ENCODE measurements at regions not wholly inside any gene's neighbourhood (a gene's known extent, or its start where the extent isn't known, plus 50 kb on each side); places are given as distances from the start of the nearest gene placed in this dataset.
A peak's percentile ranks its signal among the peaks of the same experiment; 100 is the strongest.

GRCh38 chr13:70568571-70568970, 460.3 kb upstream of the KLHL1 start:
- Histone ChIP-seq H3K9me3 (ENCODE audit: insufficient read depth, low read length, severe bottlenecking) (no peaks in the 10 kb centered on the region), H2AFZ (ENCODE audit: low read depth, low read length) (no peak overlapping the region), H3K79me2 (ENCODE audit: insufficient read depth, low read length) (no peaks in the 10 kb centered on the region), H3K27ac (ENCODE audit: low read length) (no peak overlapping the region), H3K27me3 (ENCODE audit: insufficient read depth, low read length, poor library complexity) (no peaks in the 10 kb centered on the region), H3K4me2 (ENCODE audit: insufficient read depth, low read length) (no peak overlapping the region), H3K36me3 (ENCODE audit: insufficient read depth, low read length) (no peaks in the 10 kb centered on the region), H3K4me1 (ENCODE audit: insufficient read depth, low read length) (no peaks in the 10 kb centered on the region), H3K9ac (ENCODE audit: low read depth, low read length) (no peak overlapping the region), H3K4me3 (ENCODE audit: low read depth in 1 of 2, low read length in 2 of 2) (no peak overlapping the region), H4K20me1 (ENCODE audit: insufficient read depth, low read length) (no peaks in the 10 kb centered on the region)
- ATAC-seq (ENCODE audit: insufficient read depth, low read depth): 0 out of 3 replicates have a peak, but pooled peaks have one; percentile 49
- TF ChIP-seq CTCF (IDR thresholded peaks at IDR 0.05; ENCODE audit: borderline replicate concordance, extremely low read depth, low read length, poor library complexity, severe bottlenecking) (peak; percentile 79), EZH2 (IDR thresholded peaks at IDR 0.05; ENCODE audit: borderline replicate concordance, low read depth, low read length, severe bottlenecking) (no peak)
- no peak for DNase-seq

DNA sequence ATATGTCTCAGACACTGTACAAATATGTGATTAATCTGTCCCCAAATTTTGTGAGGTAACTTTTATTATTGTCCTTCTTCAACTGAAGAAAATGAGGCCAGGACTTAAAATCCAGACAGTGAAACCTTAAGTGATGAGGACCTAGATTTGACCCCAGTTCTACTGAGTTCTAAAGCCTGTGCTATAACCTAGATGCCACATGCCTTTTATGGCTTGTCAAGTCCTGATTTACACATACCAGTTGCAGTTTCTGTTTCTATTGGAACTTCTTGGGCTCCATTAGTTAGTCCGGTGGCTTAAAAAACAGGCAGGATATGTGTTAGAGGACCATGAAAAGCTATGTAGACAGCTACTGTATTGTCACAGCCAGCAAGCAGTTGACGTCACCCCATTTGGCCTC, 436.5 kb upstream of the KLHL1 start:
- H3K27me3 ChIP-seq (ENCODE audit: insufficient read depth, low read length, poor library complexity): no peaks in the 10 kb centered on the region
- ATAC-seq (ENCODE audit: insufficient read depth, low read depth) (no peak), DNase-seq (no peak)
- TF ChIP-seq EZH2 (IDR thresholded peaks at IDR 0.05; ENCODE audit: borderline replicate concordance, low read depth, low read length, severe bottlenecking) (no peak), CTCF (IDR thresholded peaks at IDR 0.05; ENCODE audit: borderline replicate concordance, extremely low read depth, low read length, poor library complexity, severe bottlenecking) (no peak)
- H3K4me2 ChIP-seq (ENCODE audit: insufficient read depth, low read length): no peak overlapping the region
- H3K4me1 ChIP-seq (ENCODE audit: insufficient read depth, low read length): no peaks in the 10 kb centered on the region
- H3K27ac ChIP-seq (ENCODE audit: low read length): no peak overlapping the region
- no peaks in the 10 kb centered on the region for H4K20me1 ChIP-seq (ENCODE audit: insufficient read depth, low read length)
- H3K9ac ChIP-seq (ENCODE audit: low read depth, low read length): no peak overlapping the region
- no peaks in the 10 kb centered on the region for H3K36me3 ChIP-seq (ENCODE audit: insufficient read depth, low read length)
- no peak overlapping the region for H2AFZ ChIP-seq (ENCODE audit: low read depth, low read length)
- H3K4me3 ChIP-seq (ENCODE audit: low read depth in 1 of 2, low read length in 2 of 2): no peak overlapping the region
- no peaks in the 10 kb centered on the region for H3K79me2 ChIP-seq (ENCODE audit: insufficient read depth, low read length)
- no peaks in the 10 kb centered on the region for H3K9me3 ChIP-seq (ENCODE audit: insufficient read depth, low read length, severe bottlenecking)

- no peaks in the 10 kb centered on the region for H3K4me1 ChIP-seq (ENCODE audit: insufficient read depth, low read length)
- H3K4me2 ChIP-seq (ENCODE audit: insufficient read depth, low read length): no peak overlapping the region
- no peaks in the 10 kb centered on the region for H4K20me1 ChIP-seq (ENCODE audit: insufficient read depth, low read length)
- H2AFZ ChIP-seq (ENCODE audit: low read depth, low read length): no peak overlapping the region
- no peaks in the 10 kb centered on the region for H3K27me3 ChIP-seq (ENCODE audit: insufficient read depth, low read length, poor library complexity)
- no peak for TF ChIP-seq CTCF (IDR thresholded peaks at IDR 0.05; ENCODE audit: borderline replicate concordance, extremely low read depth, low read length, poor library complexity, severe bottlenecking)
- TF ChIP-seq EZH2 (IDR thresholded peaks at IDR 0.05; ENCODE audit: borderline replicate concordance, low read depth, low read length, severe bottlenecking): no peak
- H3K79me2 ChIP-seq (ENCODE audit: insufficient read depth, low read length): no peaks in the 10 kb centered on the region
- no peaks in the 10 kb centered on the region for H3K9me3 ChIP-seq (ENCODE audit: insufficient read depth, low read length, severe bottlenecking)
- no peak overlapping the region for H3K9ac ChIP-seq (ENCODE audit: low read depth, low read length)
- no peak overlapping the region for H3K27ac ChIP-seq (ENCODE audit: low read length)
- no peak overlapping the region for H3K4me3 ChIP-seq (ENCODE audit: low read depth in 1 of 2, low read length in 2 of 2)
- ATAC-seq (ENCODE audit: insufficient read depth, low read depth): no peak
- H3K36me3 ChIP-seq (ENCODE audit: insufficient read depth, low read length): no peaks in the 10 kb centered on the region
- no peak for DNase-seq
Measured at GRCh38 chr13:70541451-70541850, 433.2 kb upstream of the KLHL1 start.

GRCh38 chr13:70534466-70534865, 426.2 kb upstream of the KLHL1 start:
- Histone ChIP-seq H4K20me1 (ENCODE audit: insufficient read depth, low read length) (no peaks in the 10 kb centered on the region), H3K27me3 (ENCODE audit: insufficient read depth, low read length, poor library complexity) (no peaks in the 10 kb centered on the region), H3K4me1 (ENCODE audit: insufficient read depth, low read length) (no peaks in the 10 kb centered on the region), H3K9ac (ENCODE audit: low read depth, low read length) (no peak overlapping the region), H2AFZ (ENCODE audit: low read depth, low read length) (no peak overlapping the region), H3K4me2 (ENCODE audit: insufficient read depth, low read length) (no peak overlapping the region), H3K36me3 (ENCODE audit: insufficient read depth, low read length) (no peaks in the 10 kb centered on the region), H3K9me3 (ENCODE audit: insufficient read depth, low read length, severe bottlenecking) (no peaks in the 10 kb centered on the region), H3K79me2 (ENCODE audit: insufficient read depth, low read length) (no peaks in the 10 kb centered on the region), H3K4me3 (ENCODE audit: low read depth in 1 of 2, low read length in 2 of 2) (no peak overlapping the region), H3K27ac (ENCODE audit: low read length) (no peak overlapping the region)
- ATAC-seq (ENCODE audit: insufficient read depth, low read depth): no peak
- no peak for TF ChIP-seq EZH2 (IDR thresholded peaks at IDR 0.05; ENCODE audit: borderline replicate concordance, low read depth, low read length, severe bottlenecking)
- TF ChIP-seq CTCF (IDR thresholded peaks at IDR 0.05; ENCODE audit: borderline replicate concordance, extremely low read depth, low read length, poor library complexity, severe bottlenecking): no peak
- no peak for DNase-seq

Data from DND-41 (cell line).